Stomach smooth muscle (tissue), 2 donors: ENCODE measurements at regions not wholly inside any gene's neighbourhood (a gene's known extent, or its start where the extent isn't known, plus 50 kb on each side); places are given as distances from the start of the nearest gene placed in this dataset.

Source experiments
- H3K27ac ChIP-seq: one replicate; pipeline ENCODE4 v1.7.0; 2013; ENCODE audit warnings: mild to moderate bottlenecking, low read length, inconsistent platforms
- H3K27me3 ChIP-seq, 2 donors: one replicate each; pipeline ENCODE4 v1.7.0; 2013; ENCODE audit warnings: low read length in 2 of 2; ENCODE audit not compliant: insufficient read depth in 2 of 2, control insufficient read depth in 1 of 2
- H3K36me3 ChIP-seq, 2 donors: one replicate each; pipeline ENCODE4 v1.7.0; 2013; ENCODE audit warnings: low read length in 2 of 2; ENCODE audit not compliant: control insufficient read depth in 2 of 2, insufficient read depth in 2 of 2
- H3K4me1 ChIP-seq: one replicate; pipeline ENCODE4 v1.7.0; 2013; ENCODE audit warnings: low read length; ENCODE audit not compliant: control insufficient read depth, insufficient read depth
- H3K4me3 ChIP-seq, 2 donors: one replicate each; pipeline ENCODE4 v1.7.0; 2013; ENCODE audit warnings: low read length in 2 of 2
- H3K9ac ChIP-seq, 2 donors: one replicate each; pipeline ENCODE4 v1.7.0; 2013; ENCODE audit warnings: low read length in 2 of 2, mild to moderate bottlenecking in 1 of 2
- H3K9me3 ChIP-seq, 2 donors: one replicate each; pipeline ENCODE4 v1.7.0; 2013; ENCODE audit warnings: low read length in 2 of 2; ENCODE audit not compliant: control insufficient read depth in 2 of 2
- donor health status: healthy.
- donor health status: Pancreatic carcinoma.

DNA sequence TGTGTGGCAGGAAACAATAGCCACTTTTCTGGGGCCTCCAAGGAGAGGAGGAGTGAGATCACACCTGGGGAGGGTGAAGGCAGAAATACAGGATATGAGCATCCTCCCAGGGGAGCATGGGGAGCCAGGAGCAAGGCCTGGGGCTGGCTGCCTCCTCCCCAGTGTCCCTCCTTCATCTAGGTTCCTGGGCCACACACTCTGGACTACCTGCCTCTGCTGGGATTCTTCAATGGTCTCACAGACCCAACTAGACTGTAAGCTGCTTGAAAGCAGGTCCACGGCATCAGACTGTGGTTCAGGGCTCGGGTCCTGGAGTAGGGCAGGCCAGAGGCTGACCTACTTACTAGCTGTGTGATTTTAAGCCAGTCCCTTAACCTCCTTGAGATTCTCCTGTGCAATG lies 94.0 kb downstream of the MCFD2 start:
- Histone ChIP-seq H3K36me3 (no peaks in the 10 kb centered on the region), H3K27me3 (no peaks in the 10 kb centered on the region), H3K9ac (no peak overlapping the region), H3K4me1 (peaks cover 27% of the 10 kb centered on the region), H3K27ac (no peak overlapping the region), H3K4me3 (no peak overlapping the region), H3K9me3 (no peaks in the 10 kb centered on the region)

DNA sequence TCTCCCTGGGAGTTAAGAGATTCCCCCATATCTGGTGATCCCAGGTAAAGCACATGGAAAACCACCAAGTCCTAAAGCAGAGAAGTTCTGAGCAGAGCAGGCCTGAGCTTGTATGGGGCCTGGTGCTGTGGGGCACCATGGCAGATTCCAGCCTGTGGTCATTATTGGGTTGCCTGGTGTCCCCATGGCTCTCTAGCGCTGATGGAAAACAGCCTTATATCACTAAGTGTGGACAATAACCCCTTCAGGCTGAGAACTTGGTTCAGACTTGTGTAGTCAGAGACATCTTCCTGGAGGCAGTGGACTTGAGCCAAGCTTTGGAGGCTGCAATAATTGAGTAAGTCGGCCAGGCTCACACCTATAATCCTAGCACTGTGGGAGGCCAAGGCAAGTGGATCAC lies 96.8 kb downstream of the MCFD2 start:
- H3K36me3 ChIP-seq = no peaks in the 10 kb centered on the region
- peaks cover 46% of the 10 kb centered on the region for H3K4me1 ChIP-seq
- no peaks in the 10 kb centered on the region for H3K27me3 ChIP-seq
- H3K9ac ChIP-seq = no peak overlapping the region
- H3K9me3 ChIP-seq = no peaks in the 10 kb centered on the region
- no peak overlapping the region for H3K4me3 ChIP-seq
- peak overlapping the region; percentile 82 for H3K27ac ChIP-seq

DNA sequence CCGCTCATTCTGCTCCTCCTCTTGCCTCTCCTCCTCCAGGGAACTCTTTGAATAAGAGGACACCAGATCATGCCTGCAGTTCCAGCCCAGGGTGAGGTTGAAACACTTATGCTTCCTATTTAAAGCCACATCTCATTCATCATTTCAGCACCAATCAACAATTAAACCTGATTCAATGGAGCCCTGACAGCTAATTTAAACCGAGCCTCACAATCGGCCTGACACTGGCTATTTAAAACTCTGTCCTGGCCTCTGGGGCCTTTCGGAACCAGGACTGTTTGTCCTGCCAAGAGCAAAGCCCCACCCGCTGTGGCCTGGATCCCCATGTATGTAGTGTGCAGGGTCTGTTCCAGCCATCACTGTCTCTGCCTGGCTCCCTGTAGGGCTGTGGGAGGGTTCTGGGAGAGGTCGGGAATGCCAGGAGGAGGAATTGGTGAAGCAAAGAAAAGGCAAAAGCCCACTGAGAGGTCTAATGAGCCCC lies 97.4 kb downstream of the MCFD2 start:
- Histone ChIP-seq H3K9ac (peak overlapping the region in 1 of 2 donors; percentile 36), H3K36me3 (no peaks in the 10 kb centered on the region), H3K27ac (peak overlapping the region; percentile 82), H3K27me3 (no peaks in the 10 kb centered on the region), H3K4me1 (peaks cover 53% of the 10 kb centered on the region), H3K4me3 (peak overlapping the region in 1 of 2 donors; percentile 55), H3K9me3 (no peaks in the 10 kb centered on the region)

- Histone ChIP-seq H3K9me3 (no peaks in the 10 kb centered on the region), H3K4me3 (peak overlapping the region; percentile 15 to 55), H3K27me3 (no peaks in the 10 kb centered on the region), H3K27ac (peak overlapping the region; percentile 82), H3K9ac (no peak overlapping the region), H3K36me3 (no peaks in the 10 kb centered on the region), H3K4me1 (peaks cover 63% of the 10 kb centered on the region)
Measured at GRCh38 chr2:46816846-46817726, 98.5 kb downstream of the MCFD2 start.

DNA sequence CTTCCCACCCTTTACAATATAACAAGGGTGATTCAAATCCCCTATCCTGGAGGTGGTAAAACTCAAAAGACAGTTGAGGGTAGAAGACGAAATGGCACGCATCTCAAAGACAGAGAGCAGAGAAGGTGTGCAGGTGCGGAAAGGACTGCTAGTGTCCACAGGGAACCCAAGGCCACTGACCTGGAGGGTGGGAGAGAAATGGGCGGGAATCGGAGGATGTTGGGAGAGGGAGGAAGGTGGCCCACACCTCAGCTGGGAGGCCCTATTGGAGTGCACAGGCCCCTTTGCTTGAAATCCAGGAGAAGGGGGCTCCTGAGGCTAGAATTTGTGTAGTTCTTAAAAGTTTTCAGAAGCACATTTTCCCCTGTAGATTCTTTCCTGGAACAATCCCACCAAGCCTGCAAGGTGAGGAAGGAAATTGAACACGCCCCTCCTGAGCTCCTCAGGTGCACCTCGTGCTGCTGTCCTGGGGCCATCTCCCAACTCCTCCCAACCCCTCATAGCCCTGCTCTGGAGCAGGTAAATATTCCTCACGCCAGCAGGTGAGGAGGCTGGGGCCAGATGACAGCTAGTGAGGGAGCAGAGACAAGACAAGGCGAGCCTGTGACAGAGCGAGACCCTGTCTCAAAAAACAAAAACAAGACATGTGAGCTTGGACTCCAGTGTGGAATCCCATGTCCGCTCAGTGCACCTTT lies 99.3 kb downstream of the MCFD2 start:
- Histone ChIP-seq H3K4me1 (peaks cover 68% of the 10 kb centered on the region), H3K9me3 (no peaks in the 10 kb centered on the region), H3K36me3 (no peaks in the 10 kb centered on the region), H3K9ac (no peak overlapping the region), H3K27me3 (no peaks in the 10 kb centered on the region), H3K27ac (peak overlapping the region; percentile 24), H3K4me3 (no peak overlapping the region)

- no peaks in the 10 kb centered on the region for H3K9me3 ChIP-seq
- H3K9ac ChIP-seq = no peak overlapping the region
- peaks cover 68% of the 10 kb centered on the region for H3K4me1 ChIP-seq
- no peak overlapping the region for H3K4me3 ChIP-seq
- no peaks in the 10 kb centered on the region for H3K27me3 ChIP-seq
- H3K27ac ChIP-seq = peak overlapping the region; percentile 82
- no peaks in the 10 kb centered on the region for H3K36me3 ChIP-seq
Measured at GRCh38 chr2:46815121-46815802, 100.3 kb downstream of the MCFD2 start.

DNA sequence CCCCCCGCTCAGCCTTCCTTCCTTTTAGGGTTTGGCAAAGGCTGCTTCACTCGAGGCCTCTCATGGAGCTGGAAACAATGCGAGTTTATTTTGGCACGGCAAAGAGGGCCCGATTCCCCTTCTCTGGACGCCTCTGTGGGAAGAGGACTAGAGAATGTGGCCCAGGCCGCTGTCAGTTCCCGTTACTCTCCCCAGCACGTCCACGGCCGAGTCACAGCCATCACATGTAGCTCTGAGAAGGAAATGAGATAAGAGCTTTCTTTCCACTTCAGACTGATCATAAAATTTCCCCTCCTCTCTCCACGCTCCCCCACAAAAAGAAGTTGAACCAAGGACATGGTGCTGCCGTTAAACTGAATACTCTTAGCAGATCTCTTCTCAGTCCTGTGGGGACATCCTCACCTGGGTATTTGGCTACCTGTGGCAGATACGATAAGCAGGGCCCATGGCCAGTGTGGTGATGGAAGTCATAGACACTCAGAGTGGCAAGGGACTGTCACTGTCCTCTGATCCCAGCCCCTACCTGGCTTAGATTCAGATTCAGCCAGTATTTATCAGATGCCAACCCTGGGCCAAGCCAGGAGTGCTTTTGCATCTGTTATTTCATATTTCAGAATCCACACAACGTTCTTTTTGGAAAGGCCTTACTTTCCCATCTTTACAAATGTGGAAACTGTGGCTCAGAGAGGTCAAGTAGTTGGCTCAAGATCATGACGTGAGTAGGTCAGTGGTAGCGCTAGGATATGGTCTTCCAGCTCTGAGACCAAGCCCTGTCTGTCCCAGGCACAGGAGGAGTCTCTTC lies 101.2 kb downstream of the MCFD2 start:
- H3K4me1 ChIP-seq = peaks cover 68% of the 10 kb centered on the region
- H3K4me3 ChIP-seq = peak overlapping the region in 1 of 2 donors; percentile 40
- peak overlapping the region; percentile 82 for H3K27ac ChIP-seq
- H3K36me3 ChIP-seq = no peaks in the 10 kb centered on the region
- H3K27me3 ChIP-seq = no peaks in the 10 kb centered on the region
- peak overlapping the region; percentile 16 to 62 for H3K9ac ChIP-seq
- H3K9me3 ChIP-seq = no peaks in the 10 kb centered on the region

GRCh38 chr2:46813680-46814079 lies 101.9 kb downstream of the MCFD2 start:
- no peak overlapping the region for H3K4me3 ChIP-seq
- no peak overlapping the region for H3K9ac ChIP-seq
- H3K27me3 ChIP-seq = no peaks in the 10 kb centered on the region
- no peaks in the 10 kb centered on the region for H3K36me3 ChIP-seq
- H3K27ac ChIP-seq = peak overlapping the region; percentile 82
- H3K4me1 ChIP-seq = peaks cover 65% of the 10 kb centered on the region
- H3K9me3 ChIP-seq = no peaks in the 10 kb centered on the region

GRCh38 chr2:46813020-46813415 lies 102.6 kb downstream of the MCFD2 start:
- Histone ChIP-seq H3K36me3 (no peaks in the 10 kb centered on the region), H3K27ac (peak overlapping the region; percentile 82), H3K9ac (peak overlapping the region in 1 of 2 donors; percentile 29), H3K4me3 (peak overlapping the region in 1 of 2 donors; percentile 49), H3K27me3 (no peaks in the 10 kb centered on the region), H3K9me3 (no peaks in the 10 kb centered on the region), H3K4me1 (peaks cover 59% of the 10 kb centered on the region)
